Lower leg skin (tissue), 4 donors: ENCODE measurements at regions not wholly inside any gene's neighbourhood (a gene's known extent, or its start where the extent isn't known, plus 50 kb on each side); places are given as distances from the start of the nearest gene placed in this dataset.

Experiments
- DNase-seq, 2 donors: peaks; one replicate each; pipeline ENCODE4 v3.0.0-alpha.2; 2019; ENCODE audit warnings: low spot score in 2 of 2
- H3K4me3 ChIP-seq: fragments of 200-600 bp; sonication (generic); 2 replicates; pipeline ENCODE4 v1.5.1; 2017; ENCODE audit warnings: mild to moderate bottlenecking, low read depth; ENCODE audit not compliant: poor library complexity, severe bottlenecking
- CTCF ChIP-seq, 3 donors: fragments of 450-650 bp; IDR thresholded peaks; one replicate each; pipeline ENCODE4 v1.5.1; 2016; ENCODE audit warnings: antibody characterized with exemption in 3 of 3, mild to moderate bottlenecking in 3 of 3, moderate library complexity in 2 of 3
- POLR2A ChIP-seq, 2 donors: fragments of 450-650 bp; IDR thresholded peaks; one replicate each; pipeline ENCODE4 v1.6.1; 2016 to 2017; ENCODE audit warnings: antibody characterized with exemption in 2 of 2, mild to moderate bottlenecking in 1 of 2, moderate library complexity in 1 of 2
- WGBS, 2 donors: methylation state at CpG; one replicate each; pipeline ENCODE4 v1.1.5; 2018; 5-methylcytosine and 5-hydroxymethylcytosine counted together
- intact Hi-C: fragments of 100-400 bp; cut with DNase I; formaldehyde crosslinking; loops from one replicate; pipeline ENCODE4 v1.15.0; 2023; ENCODE audit warnings: low total_unique reads

- DNase-seq: no peak
- no peak overlapping the region for H3K4me3 ChIP-seq
- TF ChIP-seq CTCF (IDR thresholded peaks at IDR 0.05) (no peak), POLR2A (IDR thresholded peaks at IDR 0.05) (no peak)
- intact Hi-C loops: no loop called here
- WGBS, 2 donors: 61 to 73% methylated on average over 6 of the region's 6 CpGs
Measured at GRCh38 chr22:27242474-27242873, 559.1 kb downstream of the MN1 start.

- H3K4me3 ChIP-seq: no peak overlapping the region
- WGBS, 2 donors: 50 to 57% methylated on average over 12 of the region's 12 CpGs
- DNase-seq: no peak
- intact Hi-C loops: no loop called here
- TF ChIP-seq CTCF (IDR thresholded peaks at IDR 0.05) (no peak), POLR2A (IDR thresholded peaks at IDR 0.05) (no peak)
Measured at GRCh38 chr22:27242917-27243589, 558.5 kb downstream of the MN1 start.

GRCh38 chr22:27244328-27244727 is 557.2 kb downstream of the MN1 start:
- TF ChIP-seq CTCF (IDR thresholded peaks at IDR 0.05): no peak
- no peak for TF ChIP-seq POLR2A (IDR thresholded peaks at IDR 0.05)
- WGBS, 2 donors: 95 to 99% methylated on average over 3 of the region's 3 CpGs
- H3K4me3 ChIP-seq: no peak overlapping the region
- no peak for DNase-seq
- intact Hi-C loops: no loop called here

GRCh38 chr22:27245056-27245455 is 556.5 kb downstream of the MN1 start:
- H3K4me3 ChIP-seq: no peak overlapping the region
- intact Hi-C loops: no loop called here
- TF ChIP-seq POLR2A (IDR thresholded peaks at IDR 0.05): no peak
- TF ChIP-seq CTCF (IDR thresholded peaks at IDR 0.05): no peak
- 67 to 74% methylated on average over 10 of the region's 10 CpGs for WGBS, 2 donors
- DNase-seq: no peak

GRCh38 chr22:27246558-27246957 is 555.0 kb downstream of the MN1 start:
- TF ChIP-seq POLR2A (IDR thresholded peaks at IDR 0.05): no peak
- no peak for TF ChIP-seq CTCF (IDR thresholded peaks at IDR 0.05)
- H3K4me3 ChIP-seq: no peak overlapping the region
- intact Hi-C loops: no loop called here
- WGBS, 2 donors: 96 to 98% methylated on average over 3 of the region's 3 CpGs
- DNase-seq: no peak
